Ascending aorta (tissue), 2 donors: ENCODE measurements at regions not wholly inside any gene's neighbourhood (a gene's known extent, or its start where the extent isn't known, plus 50 kb on each side); places are given as distances from the start of the nearest gene placed in this dataset.
"Not testable (repeated sequence)": the region's sequence is repeated elsewhere in the genome, so short reads cannot be mapped to it uniquely, and the experiment has no call there.

Experiments
- DNase-seq, 2 donors: peaks; one replicate each; pipeline ENCODE4 v3.0.0-alpha.2; 2019; ENCODE audit warnings: low spot score in 2 of 2
- H3K27ac ChIP-seq, 2 donors: fragments of 200-600 bp; sonication (generic); one replicate each; pipeline ENCODE4 v1.5.1; 2016 to 2017; ENCODE audit warnings: mild to moderate bottlenecking in 1 of 2
- H3K27me3 ChIP-seq: fragments of 200-600 bp; sonication (generic); one replicate; pipeline ENCODE4 v1.5.1; 2017
- H3K36me3 ChIP-seq, 2 donors: fragments of 200-600 bp; sonication (generic); one replicate each; pipeline ENCODE4 v1.5.1; 2016
- H3K4me1 ChIP-seq, 2 donors: fragments of 200-600 bp; sonication (generic); one replicate each; pipeline ENCODE4 v1.5.1; 2016 to 2017; ENCODE audit warnings: mild to moderate bottlenecking in 1 of 2
- H3K4me3 ChIP-seq, 2 donors: fragments of 200-600 bp; sonication (generic); one replicate each; pipeline ENCODE4 v1.5.1; 2016 to 2017; ENCODE audit warnings: mild to moderate bottlenecking in 1 of 2
- H3K9me3 ChIP-seq, 2 donors: fragments of 200-600 bp; sonication (generic); one replicate each; pipeline ENCODE4 v1.5.1; 2016
- CTCF ChIP-seq, 3 experiments: fragments of 200-600 bp in 2 of 3; fragments of 450-650 bp in 1 of 3; sonication (generic) in 2 of 3; IDR thresholded peaks; one replicate each; pipeline ENCODE4 v1.5.1; 2016 to 2019; ENCODE audit warnings: antibody characterized with exemption in 3 of 3, mild to moderate bottlenecking in 1 of 3, moderate library complexity in 1 of 3
- intact Hi-C: fragments of 100-400 bp; cut with DNase I; formaldehyde crosslinking; loops from one replicate; pipeline ENCODE4 v1.15.1; 2023

- no peak for TF ChIP-seq CTCF (IDR thresholded peaks at IDR 0.05)
- intact Hi-C loops = no loop called here
- H3K9me3 ChIP-seq = no peaks in the 10 kb centered on the region
Measured at GRCh38 chr16:66085651-66086050, 280.8 kb upstream of the CDH5 start.

GRCh38 chr16:66084731-66085130 is 281.8 kb upstream of the CDH5 start:
- H3K27me3 ChIP-seq, H3K36me3 ChIP-seq, H3K9me3 ChIP-seq, intact Hi-C loops, H3K4me1 ChIP-seq, DNase-seq, H3K4me3 ChIP-seq, H3K27ac ChIP-seq: not testable (repeated sequence)

More at GRCh38 chr16:66085651-66086050, 280.8 kb upstream of the CDH5 start:
- Histone ChIP-seq H3K27ac (no peak overlapping the region), H3K4me3 (no peak overlapping the region), H3K36me3 (no peaks in the 10 kb centered on the region), H3K27me3 (no peaks in the 10 kb centered on the region), H3K4me1 (no peaks in the 10 kb centered on the region)
- DNase-seq = no peak

GRCh38 chr16:66084306-66084705 is 282.2 kb upstream of the CDH5 start:
- H3K4me3 ChIP-seq = no peak overlapping the region
- no peak for DNase-seq
- no peaks in the 10 kb centered on the region for H3K9me3 ChIP-seq
- H3K27me3 ChIP-seq = no peaks in the 10 kb centered on the region
- no peaks in the 10 kb centered on the region for H3K36me3 ChIP-seq
- H3K27ac ChIP-seq = no peak overlapping the region
- intact Hi-C loops = no loop called here
- no peaks in the 10 kb centered on the region for H3K4me1 ChIP-seq
- no peak for TF ChIP-seq CTCF (IDR thresholded peaks at IDR 0.05)

GRCh38 chr16:66083171-66083570 is 283.3 kb upstream of the CDH5 start:
- H3K36me3 ChIP-seq = no peaks in the 10 kb centered on the region
- no peaks in the 10 kb centered on the region for H3K9me3 ChIP-seq
- H3K27me3 ChIP-seq = no peaks in the 10 kb centered on the region
- TF ChIP-seq CTCF (IDR thresholded peaks at IDR 0.05) = no peak
- H3K4me1 ChIP-seq = no peaks in the 10 kb centered on the region
- H3K4me3 ChIP-seq = no peak overlapping the region
- DNase-seq = no peak
- H3K27ac ChIP-seq = no peak overlapping the region
- intact Hi-C loops = no loop called here

- Histone ChIP-seq H3K4me3 (no peak overlapping the region), H3K27ac (no peak overlapping the region), H3K9me3 (no peaks in the 10 kb centered on the region), H3K4me1 (no peaks in the 10 kb centered on the region), H3K36me3 (no peaks in the 10 kb centered on the region), H3K27me3 (no peaks in the 10 kb centered on the region)
- intact Hi-C loops = no loop called here
- no peak for DNase-seq
- no peak for TF ChIP-seq CTCF (IDR thresholded peaks at IDR 0.05)
Measured at GRCh38 chr16:66082424-66082823, 284.1 kb upstream of the CDH5 start.

- H3K4me3 ChIP-seq = no peak overlapping the region
- no peaks in the 10 kb centered on the region for H3K36me3 ChIP-seq
- no peaks in the 10 kb centered on the region for H3K9me3 ChIP-seq
- no peak for TF ChIP-seq CTCF (IDR thresholded peaks at IDR 0.05)
- H3K27ac ChIP-seq = no peak overlapping the region
- no peaks in the 10 kb centered on the region for H3K4me1 ChIP-seq
- H3K27me3 ChIP-seq = no peaks in the 10 kb centered on the region
- intact Hi-C loops = no loop called here
- DNase-seq = no peak
Measured at GRCh38 chr16:66081775-66082366, 284.6 kb upstream of the CDH5 start.
